Breast epithelium (tissue), 4 donors: ENCODE measurements at regions not wholly inside any gene's neighbourhood (a gene's known extent, or its start where the extent isn't known, plus 50 kb on each side); places are given as distances from the start of the nearest gene placed in this dataset.

Experiments
- DNase-seq, 2 donors: peaks; one replicate each; pipeline ENCODE4 v3.0.0-alpha.2; 2019; ENCODE audit warnings: low spot score in 2 of 2
- H3K27ac ChIP-seq, 2 donors: fragments of 200-600 bp; sonication (generic) in 1 of 2; one replicate each; pipeline ENCODE4 v1.5.1; 2016 to 2019; ENCODE audit warnings: mild to moderate bottlenecking in 1 of 2
- H3K27me3 ChIP-seq, 2 donors: fragments of 200-600 bp; sonication (generic) in 1 of 2; one replicate each; pipeline versions ENCODE4 v1.5.1 to v1.6.0; 2017 to 2019; ENCODE audit warnings: control low read depth in 1 of 2, mild to moderate bottlenecking in 1 of 2
- H3K36me3 ChIP-seq: fragments of 200-600 bp; one replicate; pipeline ENCODE4 v1.5.1; 2019
- H3K4me1 ChIP-seq, 2 donors: fragments of 200-600 bp; sonication (generic); one replicate each; pipeline ENCODE4 v1.5.1; 2016 to 2019; ENCODE audit warnings: control low read depth in 1 of 2
- H3K4me3 ChIP-seq, 3 donors: fragments of 200-600 bp; sonication (generic); 1 replicate in 2 of 3; 2 replicates in 1 of 3; pipeline ENCODE4 v1.5.1; 2016 to 2019; ENCODE audit warnings: mild to moderate bottlenecking in 3 of 3, moderate library complexity in 2 of 3
- H3K9me3 ChIP-seq, 2 donors: fragments of 200-600 bp; sonication (generic) in 1 of 2; one replicate each; pipeline ENCODE4 v1.5.1; 2016 to 2019; ENCODE audit warnings: control low read depth in 1 of 2
- CTCF ChIP-seq, 3 donors: fragments of 450-650 bp; IDR thresholded peaks; one replicate each; pipeline ENCODE4 v1.5.1; 2016 to 2017; ENCODE audit warnings: antibody characterized with exemption in 3 of 3, mild to moderate bottlenecking in 3 of 3, moderate library complexity in 3 of 3
- POLR2A ChIP-seq: fragments of 450-650 bp; IDR thresholded peaks from one replicate; pipeline ENCODE4 v1.6.1; 2016; ENCODE audit warnings: antibody characterized with exemption, mild to moderate bottlenecking, moderate library complexity
- POLR2AphosphoS5 ChIP-seq, 3 donors: sonication (generic); formaldehyde crosslinking; IDR thresholded peaks; one replicate each; pipeline ENCODE4 v1.6.1; 2017; ENCODE audit warnings: antibody characterized with exemption in 3 of 3
- intact Hi-C: fragments of 100-400 bp; cut with DNase I; formaldehyde crosslinking; loops from one replicate; pipeline ENCODE4 v1.15.1; 2023; ENCODE audit warnings: low total_unique reads

- DNase-seq = peak in 1 of 2 donors; percentile 25
- no peaks in the 10 kb centered on the region for H3K9me3 ChIP-seq
- H3K36me3 ChIP-seq = no peaks in the 10 kb centered on the region
- no peak overlapping the region for H3K27ac ChIP-seq
- H3K4me1 ChIP-seq = no peaks in the 10 kb centered on the region
- intact Hi-C loops = no loop called here
- H3K27me3 ChIP-seq = peaks cover 0 to 3% of the 10 kb centered on the region in 2 donors
- TF ChIP-seq CTCF (IDR thresholded peaks at IDR 0.05) (no peak), POLR2A (no peak), POLR2AphosphoS5 (IDR thresholded peaks at IDR 0.05) (no peak)
- H3K4me3 ChIP-seq = no peak overlapping the region
Measured at GRCh38 chr2:26530696-26531095, 52.8 kb upstream of the OTOF start.

- no peak for DNase-seq
Measured at GRCh38 chr2:26530240-26530540, 52.3 kb upstream of the OTOF start.

GRCh38 chr2:26529406-26530239 lies 51.7 kb upstream of the OTOF start:
- peak in 1 of 2 donors; percentile 34 for DNase-seq
- Histone ChIP-seq H3K27me3 (peaks cover 0 to 3% of the 10 kb centered on the region in 2 donors), H3K36me3 (no peaks in the 10 kb centered on the region)

More at GRCh38 chr2:26530240-26530540, 52.3 kb upstream of the OTOF start:
- H3K27me3 ChIP-seq = peaks cover 0 to 3% of the 10 kb centered on the region in 2 donors
- TF ChIP-seq POLR2A = no peak
- TF ChIP-seq POLR2AphosphoS5 (IDR thresholded peaks at IDR 0.05) = no peak
- no peak for TF ChIP-seq CTCF (IDR thresholded peaks at IDR 0.05)
- no peaks in the 10 kb centered on the region for H3K9me3 ChIP-seq
- H3K4me1 ChIP-seq = no peaks in the 10 kb centered on the region
- no peaks in the 10 kb centered on the region for H3K36me3 ChIP-seq
- no peak overlapping the region for H3K27ac ChIP-seq
- no peak overlapping the region for H3K4me3 ChIP-seq
- intact Hi-C loops = no loop called here

GRCh38 chr2:26528836-26529235 lies 50.9 kb upstream of the OTOF start:
- Histone ChIP-seq H3K4me3 (no peak overlapping the region), H3K4me1 (no peaks in the 10 kb centered on the region), H3K9me3 (no peaks in the 10 kb centered on the region), H3K27ac (no peak overlapping the region), H3K36me3 (no peaks in the 10 kb centered on the region), H3K27me3 (peaks cover 0 to 3% of the 10 kb centered on the region in 2 donors)
- intact Hi-C loops = no loop called here
- TF ChIP-seq POLR2A = no peak
- DNase-seq = peak in 1 of 2 donors; percentile 33

More at GRCh38 chr2:26529406-26530239, 51.7 kb upstream of the OTOF start:
- intact Hi-C loops = no loop called here
- Histone ChIP-seq H3K9me3 (no peaks in the 10 kb centered on the region), H3K4me3 (no peak overlapping the region), H3K27ac (no peak overlapping the region), H3K4me1 (no peaks in the 10 kb centered on the region)
- TF ChIP-seq POLR2AphosphoS5 (IDR thresholded peaks at IDR 0.05) (no peak), POLR2A (no peak), CTCF (IDR thresholded peaks at IDR 0.05) (no peak)

GRCh38 chr2:26527726-26528585 lies 50.0 kb upstream of the OTOF start:
- Histone ChIP-seq H3K36me3 (no peaks in the 10 kb centered on the region), H3K4me3 (no peak overlapping the region), H3K9me3 (no peaks in the 10 kb centered on the region), H3K27me3 (peaks cover 0 to 3% of the 10 kb centered on the region in 2 donors), H3K27ac (no peak overlapping the region), H3K4me1 (no peaks in the 10 kb centered on the region)
- DNase-seq = peak in 1 of 2 donors; percentile 33
- intact Hi-C loops = no loop called here
- no peak for TF ChIP-seq POLR2AphosphoS5 (IDR thresholded peaks at IDR 0.05)
- TF ChIP-seq CTCF (IDR thresholded peaks at IDR 0.05) = no peak
- TF ChIP-seq POLR2A = no peak
